NB4 (cell line): ENCODE measurements at regions not wholly inside any gene's neighbourhood (a gene's known extent, or its start where the extent isn't known, plus 50 kb on each side); places are given as distances from the start of the nearest gene placed in this dataset.

Experiments used
- DNase-seq: peaks from one replicate; pipeline ENCODE4 v3.0.0; 2010; ENCODE audit warnings: low read depth
- H3K4me3 ChIP-seq: one replicate; pipeline ENCODE4 v1.5.1; 2011; ENCODE audit warnings: mild to moderate bottlenecking, low read depth, low read length, moderate library complexity
- CTCF ChIP-seq: IDR thresholded peaks from one replicate; pipeline ENCODE4 v1.5.1; 2012; ENCODE audit warnings: low read depth, low read length
- MYC ChIP-seq: IDR thresholded peaks from 2 replicates; pipeline ENCODE4 v1.6.1; 2011; ENCODE audit warnings: low read depth, low read length
- POLR2A ChIP-seq: IDR thresholded peaks from 2 replicates; pipeline ENCODE4 v1.6.1; 2011; ENCODE audit warnings: mild to moderate bottlenecking; ENCODE audit not compliant: insufficient read length; ENCODE audit errors: extremely low read depth
- TF ChIP-seq, protein P1 (sequence below): IDR thresholded peaks from 2 replicates; pipeline ENCODE4 v1.6.1; 2011; ENCODE audit warnings: low read depth, low read length

- no peak for TF ChIP-seq MYC
- no peak for TF ChIP-seq CTCF
- TF ChIP-seq POLR2A, result no peak
- TF ChIP-seq, protein P1, sequence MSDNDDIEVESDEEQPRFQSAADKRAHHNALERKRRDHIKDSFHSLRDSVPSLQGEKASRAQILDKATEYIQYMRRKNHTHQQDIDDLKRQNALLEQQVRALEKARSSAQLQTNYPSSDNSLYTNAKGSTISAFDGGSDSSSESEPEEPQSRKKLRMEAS, result no peak
- no peak overlapping the region for H3K4me3 ChIP-seq
- DNase-seq, result no peak
These were observed 124.4 kb downstream of the FAM43A start for GRCh38 chr3:194810076-194810475.

GRCh38 chr3:194811118-194811517 lies 125.4 kb downstream of the FAM43A start:
- no peak overlapping the region for H3K4me3 ChIP-seq
- DNase-seq, result no peak
- TF ChIP-seq, protein P1, result no peak
- no peak for TF ChIP-seq MYC

GRCh38 chr3:194812176-194812575 lies 126.5 kb downstream of the FAM43A start:
- no peak for DNase-seq
- TF ChIP-seq CTCF (no peak), POLR2A (no peak), MYC (no peak)
- TF ChIP-seq, protein P1, result no peak

GRCh38 chr3:194814878-194815357 lies 129.2 kb downstream of the FAM43A start:
- H3K4me3 ChIP-seq, result no peak overlapping the region
- TF ChIP-seq MYC, result no peak
- TF ChIP-seq, protein P1, result no peak
- no peak for TF ChIP-seq POLR2A
- TF ChIP-seq CTCF, result no peak
- DNase-seq, result no peak

More at GRCh38 chr3:194812176-194812575, 126.5 kb downstream of the FAM43A start:
- H3K4me3 ChIP-seq, result no peak overlapping the region

GRCh38 chr3:194816748-194817591 lies 131.3 kb downstream of the FAM43A start:
- TF ChIP-seq MYC, result no peak
- TF ChIP-seq CTCF, result no peak
- TF ChIP-seq, protein P1, result no peak
- no peak for TF ChIP-seq POLR2A
- no peak for DNase-seq
- no peak overlapping the region for H3K4me3 ChIP-seq

DNA sequence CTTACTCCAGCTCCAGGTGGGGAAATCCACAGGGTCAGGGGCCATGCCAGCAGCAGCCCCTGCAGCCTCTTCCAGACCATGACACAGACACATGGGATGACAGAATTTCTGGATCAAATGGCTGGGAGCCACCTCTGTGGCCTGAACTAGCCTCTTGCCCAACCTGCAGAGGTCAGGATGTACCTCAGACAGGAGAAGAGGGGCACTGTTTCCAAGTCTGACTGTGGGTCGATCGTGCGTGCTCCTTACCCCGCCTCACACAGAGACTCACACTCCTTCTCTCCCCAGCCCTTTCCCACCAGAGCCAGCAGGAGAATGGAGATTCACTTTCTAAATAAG lies 131.9 kb downstream of the FAM43A start:
- H3K4me3 ChIP-seq, result no peak overlapping the region
- TF ChIP-seq POLR2A (no peak), CTCF (no peak), MYC (no peak)
- TF ChIP-seq, protein P1, result no peak
- DNase-seq, result no peak
